Medulla oblongata (tissue), 1 donor: ENCODE measurements at regions not wholly inside any gene's neighbourhood (a gene's known extent, or its start where the extent isn't known, plus 50 kb on each side); places are given as distances from the start of the nearest gene placed in this dataset.

Source experiments
- DNase-seq: peaks from one replicate; pipeline ENCODE4 v3.0.0-alpha.2; 2015; ENCODE audit errors: extremely low spot score

DNA sequence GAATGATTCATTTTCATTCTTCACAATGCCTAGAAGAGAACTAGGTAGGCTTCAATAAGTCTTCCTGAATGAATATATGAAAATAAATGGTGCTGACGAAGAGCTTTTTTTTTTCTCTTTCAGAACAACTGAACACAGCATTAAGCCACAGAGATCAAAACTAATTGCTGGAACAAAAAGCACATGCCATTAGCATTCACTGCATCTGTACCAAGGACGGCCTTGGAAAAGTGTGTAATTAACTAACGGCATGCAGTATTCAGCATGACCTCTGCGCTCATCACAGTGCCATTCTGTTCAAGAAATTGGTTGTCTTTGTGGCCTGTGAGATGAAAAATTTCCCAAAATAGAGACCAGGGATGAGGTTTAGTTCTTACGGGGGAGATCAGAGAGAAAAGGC is 99.3 kb downstream of the NUDT12 start:
- DNase-seq, result no peak

DNA sequence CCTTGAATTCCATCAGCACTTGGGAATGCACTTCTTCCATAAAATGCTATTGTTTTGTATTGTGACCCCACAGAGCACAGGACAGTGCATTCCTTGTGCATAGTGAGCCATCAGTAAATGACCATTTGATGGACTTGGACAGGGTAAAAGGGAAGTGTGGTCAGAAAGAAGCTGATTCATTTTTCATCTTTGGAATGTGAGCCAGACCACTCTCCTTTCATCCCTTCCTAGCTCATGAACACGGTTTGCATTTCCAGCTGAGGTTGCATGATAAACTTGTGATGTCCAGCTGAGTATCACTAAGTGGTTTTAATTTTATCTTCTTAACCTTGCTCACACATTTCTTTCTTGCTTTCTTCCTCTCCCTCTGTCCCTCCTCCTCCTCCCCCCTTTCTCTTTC is 101.3 kb downstream of the NUDT12 start:
- no peak for DNase-seq

DNA sequence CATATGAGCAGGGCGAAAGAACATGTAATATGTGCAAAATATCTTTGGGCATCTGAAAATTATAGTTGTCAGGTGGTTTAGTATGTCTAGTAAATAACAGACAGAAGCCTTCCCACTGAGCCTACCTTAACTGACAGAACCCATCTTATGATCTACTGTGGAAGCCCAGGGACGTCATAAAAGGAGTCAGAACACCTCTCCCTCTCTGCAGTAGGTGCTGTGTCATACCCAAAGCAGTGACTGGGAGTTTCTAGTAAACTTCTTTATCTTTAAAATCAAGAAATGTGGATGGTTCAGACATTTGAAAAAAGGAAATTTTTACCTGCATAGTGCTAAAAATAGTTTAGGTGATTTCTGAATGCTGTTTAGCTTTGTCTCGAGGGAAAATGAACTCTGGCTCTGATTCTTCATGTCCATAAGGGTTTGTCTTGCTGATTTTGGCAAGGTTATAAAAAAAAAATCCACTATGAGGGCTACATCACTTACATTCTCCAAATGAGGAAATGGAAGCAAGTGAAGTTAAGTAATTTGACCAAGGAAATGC is 104.0 kb downstream of the NUDT12 start:
- DNase-seq, result no peak

DNA sequence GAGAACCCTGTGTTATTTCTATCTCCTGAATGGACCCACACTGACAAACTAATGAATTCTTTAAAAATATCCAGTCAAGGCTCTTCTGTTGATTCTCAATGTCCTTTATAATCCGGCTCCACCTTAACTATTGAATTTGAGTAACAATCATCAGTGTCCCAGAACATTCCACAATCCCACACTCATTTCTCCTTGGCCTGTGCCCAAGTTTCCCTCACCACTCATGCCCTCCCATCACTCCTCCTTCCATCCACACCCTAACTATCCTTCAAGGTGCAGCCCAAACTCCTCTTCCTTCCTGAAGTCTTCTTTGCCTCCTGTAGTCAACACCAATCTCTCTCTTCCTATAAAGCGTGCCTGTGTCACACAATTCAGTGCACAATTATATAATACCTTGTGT is 106.1 kb downstream of the NUDT12 start:
- DNase-seq, result no peak

DNA sequence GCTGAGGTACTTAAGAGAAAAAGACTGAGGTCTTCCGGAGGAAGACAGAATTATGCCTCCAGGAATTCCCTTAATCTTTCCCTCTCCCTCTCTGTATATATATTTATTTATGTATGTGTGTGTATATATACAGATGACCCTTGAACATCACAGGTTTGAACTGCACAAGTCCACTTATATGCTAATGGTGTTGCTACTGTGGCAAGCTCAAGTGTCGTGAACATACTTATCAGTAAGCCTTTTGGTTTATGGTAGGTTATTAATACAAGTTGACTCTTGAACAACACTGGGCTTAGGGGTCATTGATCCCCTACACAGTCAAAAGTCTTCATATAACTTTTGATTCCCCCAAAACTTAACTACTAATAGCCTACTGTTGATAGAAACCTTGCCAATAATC is 106.8 kb downstream of the NUDT12 start:
- DNase-seq, result no peak

DNA sequence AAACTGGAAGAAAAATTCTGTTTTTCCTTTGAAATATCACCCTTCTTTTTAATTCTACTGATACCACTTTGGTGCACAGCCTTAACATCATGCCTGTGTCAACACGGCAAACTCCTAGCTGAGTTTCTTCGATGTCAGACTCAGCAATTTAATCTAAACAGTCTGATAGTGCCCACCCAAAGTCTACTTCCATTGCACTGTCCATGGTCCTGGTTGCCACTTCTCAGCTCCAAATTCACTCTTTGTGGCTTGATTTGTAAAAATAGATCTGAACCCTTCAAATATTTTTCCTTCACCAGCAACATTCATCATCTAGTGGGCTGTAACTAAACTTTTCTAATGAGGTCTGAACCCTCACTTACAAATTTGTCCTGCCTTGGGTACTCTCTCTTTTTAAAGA is 107.8 kb downstream of the NUDT12 start:
- DNase-seq, result no peak

DNA sequence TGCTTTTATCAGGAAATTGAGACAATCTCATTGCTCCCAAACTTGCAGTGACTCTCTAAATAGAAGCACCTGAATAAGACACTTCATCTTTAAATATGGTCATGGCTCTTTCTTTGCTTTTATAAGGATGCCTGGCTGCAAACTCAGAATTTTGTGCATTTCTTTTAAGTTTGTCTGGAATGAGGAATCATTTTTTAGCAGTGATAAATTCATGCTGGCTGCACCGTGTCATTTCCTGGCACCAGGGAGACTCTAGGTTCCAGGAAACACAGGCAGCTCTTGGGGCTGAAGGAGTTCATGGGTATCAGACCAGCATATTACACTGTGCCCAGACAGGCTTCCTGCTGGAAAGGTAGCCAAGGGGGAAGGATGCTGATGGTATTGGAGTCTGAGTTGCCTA is 109.9 kb downstream of the NUDT12 start:
- DNase-seq, result no peak

DNA sequence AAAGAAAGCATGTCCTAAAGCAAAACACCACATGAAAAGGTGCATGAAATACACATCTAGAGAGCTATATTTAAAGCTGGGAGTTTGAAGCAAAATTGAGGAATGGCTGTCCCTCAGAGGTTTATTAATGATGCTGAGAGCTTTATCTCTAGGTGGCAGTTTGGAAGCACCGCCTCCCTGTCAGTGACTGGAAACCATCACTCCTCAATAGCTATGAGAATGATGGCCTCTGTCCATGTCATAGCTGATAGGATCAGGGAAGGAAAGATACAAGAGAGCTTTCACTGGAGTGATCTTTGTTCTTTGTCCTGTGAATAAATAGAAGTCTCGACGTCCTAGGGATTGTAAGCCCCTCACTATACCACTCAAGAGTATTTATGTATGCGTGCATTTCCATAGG is 110.5 kb downstream of the NUDT12 start:
- no peak for DNase-seq

DNA sequence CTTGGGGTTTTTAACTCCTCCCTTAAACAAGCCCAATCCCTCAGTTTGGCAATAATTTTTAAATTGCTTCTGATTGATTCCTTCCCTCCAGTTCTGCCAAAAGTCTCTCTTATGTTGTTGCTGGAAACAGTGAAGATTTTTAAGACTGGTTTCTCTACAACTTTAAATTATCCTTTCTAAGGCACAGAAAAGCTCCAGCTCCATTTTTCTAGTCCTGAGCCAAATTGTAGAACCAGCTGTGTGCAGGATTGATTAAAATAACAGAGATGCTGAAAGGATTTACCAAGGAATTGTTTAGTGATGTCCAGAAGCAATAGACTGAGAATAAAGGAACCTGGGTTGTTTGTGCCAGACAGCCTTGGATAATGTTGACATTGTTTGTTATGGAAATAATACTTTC is 111.3 kb downstream of the NUDT12 start:
- DNase-seq, result no peak

DNA sequence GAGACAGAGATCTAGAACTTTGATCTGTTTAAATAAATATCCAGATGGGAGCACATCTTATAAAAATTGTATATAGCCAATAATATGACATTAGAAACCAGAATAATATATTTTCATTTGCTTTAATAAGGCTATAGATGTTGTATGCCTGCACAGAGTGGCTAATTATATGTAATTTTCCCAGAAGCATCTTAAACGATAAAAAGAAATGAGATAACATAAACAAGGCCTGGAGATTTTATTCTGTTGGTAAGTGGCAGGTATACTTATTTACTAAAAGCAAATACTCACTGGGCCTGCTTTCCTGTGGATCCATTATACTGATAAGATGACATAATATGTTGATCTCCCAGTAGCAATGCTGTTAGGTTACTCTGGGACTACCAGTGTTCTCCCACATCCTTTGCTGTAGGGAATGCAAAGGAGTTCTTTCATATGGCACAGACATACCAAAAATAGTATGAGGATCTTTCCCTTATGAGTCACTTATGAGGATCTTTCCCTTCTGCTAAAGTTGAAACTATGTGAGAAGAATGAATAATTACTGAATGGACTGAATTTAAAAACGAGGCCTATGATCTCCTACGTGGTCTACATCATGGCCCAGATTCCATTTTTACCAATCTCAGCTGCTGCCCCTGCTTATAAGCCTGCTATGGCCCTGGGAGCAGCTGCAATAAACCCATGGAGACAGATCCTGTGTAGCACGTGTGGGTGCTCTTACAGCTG is 112.1 kb downstream of the NUDT12 start:
- no peak for DNase-seq

DNA sequence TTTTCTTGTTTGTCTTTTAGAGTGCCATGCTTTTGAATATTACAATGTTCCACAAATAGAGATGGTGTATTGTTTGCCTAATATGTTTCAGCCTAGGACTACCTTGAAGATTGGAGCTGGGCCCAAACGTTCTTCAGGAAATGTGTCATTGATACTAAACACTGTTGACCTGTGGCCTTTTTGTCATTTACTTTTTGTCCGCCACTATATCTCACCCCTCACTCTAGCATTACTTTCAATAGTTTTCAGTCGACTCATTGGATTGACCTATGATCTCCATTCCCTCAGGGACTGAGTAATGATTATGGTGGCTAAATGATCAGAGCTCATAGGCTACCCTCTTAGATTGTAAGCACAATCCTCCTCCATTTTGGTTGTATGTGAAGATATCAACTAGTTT is 115.8 kb downstream of the NUDT12 start:
- no peak for DNase-seq

DNA sequence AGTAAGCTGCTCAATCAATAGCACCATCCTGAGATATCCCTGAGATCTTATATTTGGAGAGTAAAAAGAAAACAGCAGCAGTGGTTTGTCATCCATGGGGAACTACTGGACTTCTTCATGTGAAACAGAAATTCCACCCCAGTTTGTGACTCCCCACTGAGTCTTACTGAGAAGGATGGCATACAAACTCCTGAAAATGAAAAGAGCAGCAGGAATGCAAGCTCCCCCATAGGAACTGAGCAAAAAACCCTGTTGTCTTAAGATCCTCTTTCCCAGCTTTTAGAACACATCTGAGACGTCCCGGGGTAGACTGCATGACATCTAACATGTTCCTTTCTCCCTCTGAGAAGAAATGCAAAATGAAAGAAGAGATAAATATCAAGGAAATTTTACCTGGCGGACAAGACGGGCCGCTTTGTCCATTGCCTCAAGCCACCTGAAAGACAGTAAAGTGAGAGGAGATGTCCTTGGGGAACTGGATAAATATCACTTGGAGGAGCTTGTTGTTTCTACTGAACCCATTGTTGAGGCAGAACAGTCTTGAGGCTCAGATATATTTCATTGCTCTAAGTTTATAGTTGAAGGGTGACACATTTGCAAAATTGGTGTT is 117.1 kb downstream of the NUDT12 start:
- DNase-seq, result no peak

DNA sequence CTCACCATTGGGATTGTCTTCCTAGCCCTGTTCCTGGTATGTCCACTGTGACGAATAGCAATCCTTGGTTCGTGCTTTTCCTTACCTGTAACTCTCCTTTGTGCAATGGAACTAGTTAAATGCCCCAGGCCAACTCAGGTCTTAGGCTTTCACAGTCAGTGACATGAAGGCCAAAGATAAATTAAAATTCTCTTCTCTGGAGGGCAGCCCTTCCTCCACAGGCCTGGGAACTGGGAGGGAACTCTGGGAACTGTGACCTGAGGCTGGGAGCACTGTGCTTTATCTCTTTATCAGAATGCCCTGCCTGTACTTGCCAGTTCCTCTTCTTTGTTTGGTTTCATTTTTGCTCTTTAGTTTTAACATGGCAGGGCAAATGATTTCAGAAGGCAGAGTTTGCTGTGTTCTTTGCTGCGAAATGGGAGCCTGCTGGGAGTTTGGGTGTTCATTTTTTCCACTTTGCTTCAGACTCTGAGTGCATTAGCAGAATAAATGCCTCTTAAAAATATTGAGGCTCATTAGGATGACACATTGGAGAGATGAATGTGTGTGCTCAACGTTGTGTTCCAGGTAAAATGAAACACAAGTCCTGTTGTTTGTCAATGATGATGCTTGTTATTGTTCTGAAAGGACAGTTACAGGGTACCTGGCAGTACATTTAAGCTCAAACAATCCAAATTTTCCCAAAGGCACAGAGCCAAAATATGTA is 118.1 kb downstream of the NUDT12 start:
- no peak for DNase-seq

DNA sequence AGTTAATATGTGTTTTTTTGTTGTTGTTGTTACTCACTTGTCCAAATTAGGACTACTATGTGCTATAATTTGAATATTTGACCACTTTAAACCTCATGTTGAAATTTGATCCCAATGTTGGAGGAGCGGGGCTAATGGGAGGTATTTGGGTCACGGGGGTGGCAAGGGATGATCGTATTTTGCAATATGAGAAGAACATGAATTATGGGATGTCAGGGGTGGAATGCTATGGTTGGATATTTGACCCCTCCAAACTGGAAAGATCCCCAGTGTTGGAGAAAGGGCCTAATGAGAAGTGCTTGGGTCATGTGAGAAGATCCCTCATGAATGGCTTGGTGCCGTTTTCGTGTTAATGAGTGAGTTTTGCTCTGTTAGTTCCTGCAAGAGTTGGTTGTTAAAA is 119.8 kb downstream of the NUDT12 start:
- no peak for DNase-seq

DNA sequence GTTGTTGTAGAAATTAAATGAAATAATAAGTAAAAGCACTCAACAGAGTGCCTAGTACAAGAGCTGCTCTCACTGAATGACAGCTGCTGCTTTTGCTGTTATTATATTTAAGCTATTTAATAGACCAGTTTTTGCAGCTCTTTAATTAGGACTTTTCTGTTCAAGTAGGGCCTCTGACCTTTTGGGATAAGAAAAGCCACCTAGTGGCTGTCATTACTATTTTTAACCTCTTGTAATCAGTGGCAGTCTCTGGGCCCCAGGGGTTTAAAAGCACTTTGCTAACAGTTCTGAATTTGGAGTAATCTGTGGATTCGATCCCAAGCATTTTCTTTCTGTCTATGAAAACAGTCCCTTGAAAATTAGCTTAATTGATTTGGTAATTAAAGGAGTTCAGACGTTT is 121.1 kb downstream of the NUDT12 start:
- no peak for DNase-seq

DNA sequence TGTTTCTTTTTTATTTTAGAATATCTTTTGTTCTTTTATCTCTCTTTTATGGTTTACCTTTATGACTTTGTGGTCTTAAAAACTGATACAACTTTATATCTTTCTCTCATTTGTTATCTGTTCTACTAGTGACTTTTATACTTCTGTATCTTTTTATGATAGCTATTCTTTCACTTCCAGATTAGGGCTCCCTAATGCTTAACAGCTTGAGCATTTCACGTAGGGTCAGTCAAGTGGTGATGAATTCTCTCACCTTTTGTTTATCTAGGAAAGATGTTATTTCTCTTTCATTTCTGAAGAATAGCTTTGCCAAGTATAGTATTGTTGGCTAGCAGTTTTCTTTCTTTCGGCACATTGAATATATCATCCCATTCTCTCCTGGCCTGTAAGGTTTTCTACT is 123.6 kb downstream of the NUDT12 start:
- DNase-seq, result no peak

DNA sequence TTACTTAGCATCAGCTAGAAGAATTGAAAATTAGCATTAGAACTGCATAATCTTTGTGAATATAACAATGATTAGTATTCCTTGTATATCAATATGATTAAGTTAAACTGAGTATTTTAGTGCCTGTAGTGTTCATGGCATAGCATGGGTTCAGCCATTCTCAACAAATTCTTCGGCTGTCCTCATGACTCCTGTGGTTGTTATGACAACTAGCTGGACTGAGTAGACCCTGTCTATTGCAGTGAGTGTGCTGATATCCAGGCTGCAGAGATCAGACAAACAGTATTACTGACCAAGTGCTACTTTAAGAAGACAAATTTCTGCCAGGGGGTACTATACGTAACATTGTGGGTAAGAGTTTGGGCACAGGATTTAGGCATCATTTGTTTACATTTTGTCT is 125.9 kb downstream of the NUDT12 start:
- no peak for DNase-seq

DNA sequence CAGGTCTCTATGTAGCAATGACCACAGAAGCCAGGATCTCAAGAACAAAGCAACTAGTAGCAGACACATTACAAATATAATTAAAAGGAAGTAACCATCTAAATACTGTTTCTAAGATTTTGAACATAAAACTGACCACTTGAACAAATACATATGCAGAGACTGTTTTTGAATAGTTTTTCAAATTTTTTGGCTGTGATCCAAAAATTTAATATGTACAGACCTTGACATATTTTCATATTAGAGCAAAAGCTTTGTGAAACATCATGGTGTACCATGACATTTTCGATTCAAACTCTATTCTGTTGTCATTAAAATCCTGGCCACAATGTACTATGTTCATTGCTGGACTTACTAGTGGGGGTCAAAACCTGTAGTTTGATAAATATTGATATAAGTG is 126.5 kb downstream of the NUDT12 start:
- DNase-seq, result no peak

DNA sequence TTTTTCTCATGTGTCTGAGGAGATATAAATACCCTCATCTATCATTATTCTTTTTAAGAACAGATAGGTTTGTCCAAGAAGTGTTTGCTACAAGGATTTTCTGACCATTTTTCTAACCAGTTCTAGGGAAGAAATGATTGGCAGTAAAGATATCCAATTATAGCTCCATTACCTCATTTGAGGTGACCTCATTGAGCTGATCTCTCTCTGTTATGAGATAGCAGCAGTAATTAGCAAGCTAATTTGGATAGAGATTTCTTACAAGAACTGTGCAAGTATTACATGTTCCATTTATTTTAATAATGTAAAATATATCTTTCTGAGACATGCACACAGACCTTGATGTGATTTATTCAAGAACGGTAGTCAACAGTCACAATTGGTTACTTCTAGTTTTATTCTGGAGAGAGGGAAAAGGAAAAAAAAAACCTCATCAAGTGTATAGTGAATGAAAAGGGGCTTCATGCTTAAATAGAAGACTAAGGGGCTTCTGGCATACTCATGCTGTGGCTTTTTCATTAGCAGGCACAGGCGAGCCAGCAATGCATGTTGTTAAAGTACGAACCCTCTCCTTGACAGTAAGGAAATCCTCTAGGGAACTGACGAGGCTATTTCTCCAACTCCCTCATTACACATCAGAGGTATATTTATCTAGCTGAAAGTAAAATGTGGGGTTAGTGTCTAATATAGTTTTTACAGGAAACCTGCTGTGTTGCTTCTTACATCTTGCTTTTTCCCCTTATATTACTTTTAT is 127.3 kb downstream of the NUDT12 start:
- no peak for DNase-seq

DNA sequence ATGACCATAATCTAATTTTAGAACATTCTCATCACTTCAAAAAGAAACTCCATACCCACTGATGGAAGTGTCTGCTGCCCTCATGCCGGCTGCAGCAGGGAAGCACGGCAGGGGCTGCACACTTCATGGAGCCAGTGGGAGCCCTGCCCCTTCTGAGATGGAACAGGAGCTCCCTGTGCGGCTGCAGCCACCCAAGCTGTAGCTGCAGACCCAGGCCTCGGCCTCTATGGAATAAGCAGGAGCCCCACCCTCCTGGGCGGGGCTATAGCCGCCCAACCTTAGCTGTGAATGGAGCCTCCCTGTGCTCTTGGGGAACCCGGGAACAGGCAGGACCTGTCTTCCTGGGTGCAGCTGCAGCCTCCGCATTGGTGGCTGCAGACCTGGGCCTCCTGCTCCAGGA is 128.5 kb downstream of the NUDT12 start:
- DNase-seq, result no peak

DNA sequence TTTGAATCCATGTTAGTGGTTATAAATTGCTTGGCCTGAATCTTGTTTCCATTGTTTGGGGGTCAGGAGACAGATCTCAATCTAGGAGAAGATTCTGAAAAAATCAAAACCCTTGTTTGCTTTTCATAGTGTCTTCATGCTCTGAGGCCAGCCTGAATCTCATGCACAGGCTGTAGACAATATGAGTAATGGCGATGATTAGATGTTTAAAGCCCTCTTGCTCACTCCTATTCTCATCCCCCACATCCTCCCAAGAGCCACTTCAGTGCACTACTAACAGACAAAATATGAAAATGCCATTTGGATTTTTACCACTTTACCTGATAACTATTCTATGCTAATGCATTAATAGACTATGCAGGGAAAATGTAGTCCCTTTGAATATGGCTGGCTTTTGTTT is 129.4 kb downstream of the NUDT12 start:
- DNase-seq, result no peak

DNA sequence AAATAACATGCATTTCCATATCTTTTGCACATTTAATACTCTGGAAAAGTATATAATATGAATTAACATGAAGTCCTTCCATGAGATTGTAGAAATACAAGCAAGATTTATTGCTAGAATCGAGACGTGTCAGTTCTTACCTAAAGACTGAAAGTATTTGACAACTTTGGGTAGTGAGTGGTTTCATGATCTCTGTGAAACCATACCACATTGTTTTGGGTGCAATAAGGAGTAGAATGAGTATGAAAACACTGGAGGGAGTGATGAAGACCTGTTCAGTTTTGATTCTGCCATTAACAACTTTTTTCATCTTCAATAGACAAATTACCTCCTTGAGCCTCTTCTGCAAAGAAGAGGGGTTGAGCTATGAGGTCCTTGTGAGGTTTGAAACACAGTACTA is 133.7 kb downstream of the NUDT12 start:
- DNase-seq, result no peak
